Lower leg skin (tissue), 4 donors: ENCODE measurements at regions not wholly inside any gene's neighbourhood (a gene's known extent, or its start where the extent isn't known, plus 50 kb on each side); places are given as distances from the start of the nearest gene placed in this dataset.

Source experiments
- DNase-seq, 2 donors: peaks; one replicate each; pipeline ENCODE4 v3.0.0-alpha.2; 2019; ENCODE audit warnings: low spot score in 2 of 2
- H3K4me3 ChIP-seq: fragments of 200-600 bp; sonication (generic); 2 replicates; pipeline ENCODE4 v1.5.1; 2017; ENCODE audit warnings: mild to moderate bottlenecking, low read depth; ENCODE audit not compliant: poor library complexity, severe bottlenecking
- CTCF ChIP-seq, 3 donors: fragments of 450-650 bp; IDR thresholded peaks; one replicate each; pipeline ENCODE4 v1.5.1; 2016; ENCODE audit warnings: antibody characterized with exemption in 3 of 3, mild to moderate bottlenecking in 3 of 3, moderate library complexity in 2 of 3
- POLR2A ChIP-seq, 2 donors: fragments of 450-650 bp; IDR thresholded peaks; one replicate each; pipeline ENCODE4 v1.6.1; 2016 to 2017; ENCODE audit warnings: antibody characterized with exemption in 2 of 2, mild to moderate bottlenecking in 1 of 2, moderate library complexity in 1 of 2
- WGBS, 2 donors: methylation state at CpG; one replicate each; pipeline ENCODE4 v1.1.5; 2018; 5-methylcytosine and 5-hydroxymethylcytosine counted together
- intact Hi-C: fragments of 100-400 bp; cut with DNase I; formaldehyde crosslinking; loops from one replicate; pipeline ENCODE4 v1.15.0; 2023; ENCODE audit warnings: low total_unique reads

GRCh38 chr11:56932572-56933220 lies 56.0 kb upstream of the OR5AK2 start:
- H3K4me3 ChIP-seq = no peak overlapping the region
- peak in 1 of 2 donors; percentile 16 for DNase-seq
- WGBS, 2 donors = 50 to 56% methylated on average over 5 of the region's 5 CpGs
- intact Hi-C loops = no loop called here
- no peak for TF ChIP-seq CTCF (IDR thresholded peaks at IDR 0.05)
- no peak for TF ChIP-seq POLR2A (IDR thresholded peaks at IDR 0.05)

- intact Hi-C loops = no loop called here
- no peak for DNase-seq
- no peak for TF ChIP-seq CTCF (IDR thresholded peaks at IDR 0.05)
- no peak for TF ChIP-seq POLR2A (IDR thresholded peaks at IDR 0.05)
- no peak overlapping the region for H3K4me3 ChIP-seq
- WGBS, 2 donors = 0 to 26% methylated on average over 1 of the region's 1 CpG
These were observed 65.6 kb upstream of the OR5AK2 start for GRCh38 chr11:56923116-56923515.

GRCh38 chr11:56922421-56922820 lies 66.3 kb upstream of the OR5AK2 start:
- 88 to 93% methylated on average over 1 of the region's 1 CpG for WGBS, 2 donors
- TF ChIP-seq POLR2A (IDR thresholded peaks at IDR 0.05) = no peak
- no peak for TF ChIP-seq CTCF (IDR thresholded peaks at IDR 0.05)

GRCh38 chr11:56917708-56918400 lies 70.9 kb upstream of the OR5AK2 start:
- no peak overlapping the region for H3K4me3 ChIP-seq
- WGBS, 2 donors = 70 to 79% methylated on average over 3 of the region's 3 CpGs
- no peak for DNase-seq
- no peak for TF ChIP-seq POLR2A (IDR thresholded peaks at IDR 0.05)
- no peak for TF ChIP-seq CTCF (IDR thresholded peaks at IDR 0.05)
- intact Hi-C loops = no loop called here

More at GRCh38 chr11:56922421-56922820, 66.3 kb upstream of the OR5AK2 start:
- no peak for DNase-seq
- intact Hi-C loops = no loop called here
- no peak overlapping the region for H3K4me3 ChIP-seq

GRCh38 chr11:56916587-56916986 lies 72.1 kb upstream of the OR5AK2 start:
- TF ChIP-seq POLR2A (IDR thresholded peaks at IDR 0.05) (no peak), CTCF (IDR thresholded peaks at IDR 0.05) (no peak)
- no peak overlapping the region for H3K4me3 ChIP-seq
- intact Hi-C loops = no loop called here
- 56 to 68% methylated on average over 2 of the region's 2 CpGs for whole genome bisulfite sequencing, 2 donors
- DNase-seq = no peak
